Panc1 (cell line): ENCODE measurements at regions not wholly inside any gene's neighbourhood (a gene's known extent, or its start where the extent isn't known, plus 50 kb on each side); places are given as distances from the start of the nearest gene placed in this dataset.

ENCODE experiments used
- POLR2AphosphoS5 ChIP-seq: IDR thresholded peaks from 2 replicates; pipeline ENCODE4 v1.6.1; 2012; ENCODE audit warnings: mild to moderate bottlenecking, low read depth, low read length, moderate library complexity
- SIN3A ChIP-seq: IDR thresholded peaks from 2 replicates; pipeline ENCODE4 v1.6.1; 2012; ENCODE audit warnings: low read depth, mild to moderate bottlenecking, low read length, moderate library complexity, borderline replicate concordance; ENCODE audit not compliant: insufficient read depth
- TF ChIP-seq, protein P1 (sequence below): fragments of 450-650 bp; IDR thresholded peaks from 2 replicates; pipeline ENCODE4 v1.5.1; 2017; ENCODE audit warnings: mild to moderate bottlenecking

DNA sequence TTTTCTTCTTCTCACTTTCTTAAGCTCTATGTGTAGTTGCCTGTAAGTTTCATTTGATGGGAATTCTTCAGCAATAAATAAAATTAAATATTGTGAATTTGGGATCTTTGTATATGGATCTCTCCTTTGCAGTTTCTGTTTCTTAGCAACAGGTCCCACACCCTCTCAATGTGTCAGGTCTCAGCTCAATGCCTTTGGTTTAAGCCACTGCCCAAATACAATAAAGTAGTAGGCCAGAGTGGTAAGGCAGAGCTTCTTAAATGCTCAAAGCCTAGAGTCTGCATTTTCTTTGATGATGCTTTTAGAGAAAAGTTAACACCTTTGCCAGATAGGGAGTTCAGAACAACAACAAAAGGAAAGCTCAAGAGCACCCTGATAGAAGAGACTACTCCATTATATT lies 343.7 kb downstream of the NSUN3 start:
- TF ChIP-seq, protein P1, sequence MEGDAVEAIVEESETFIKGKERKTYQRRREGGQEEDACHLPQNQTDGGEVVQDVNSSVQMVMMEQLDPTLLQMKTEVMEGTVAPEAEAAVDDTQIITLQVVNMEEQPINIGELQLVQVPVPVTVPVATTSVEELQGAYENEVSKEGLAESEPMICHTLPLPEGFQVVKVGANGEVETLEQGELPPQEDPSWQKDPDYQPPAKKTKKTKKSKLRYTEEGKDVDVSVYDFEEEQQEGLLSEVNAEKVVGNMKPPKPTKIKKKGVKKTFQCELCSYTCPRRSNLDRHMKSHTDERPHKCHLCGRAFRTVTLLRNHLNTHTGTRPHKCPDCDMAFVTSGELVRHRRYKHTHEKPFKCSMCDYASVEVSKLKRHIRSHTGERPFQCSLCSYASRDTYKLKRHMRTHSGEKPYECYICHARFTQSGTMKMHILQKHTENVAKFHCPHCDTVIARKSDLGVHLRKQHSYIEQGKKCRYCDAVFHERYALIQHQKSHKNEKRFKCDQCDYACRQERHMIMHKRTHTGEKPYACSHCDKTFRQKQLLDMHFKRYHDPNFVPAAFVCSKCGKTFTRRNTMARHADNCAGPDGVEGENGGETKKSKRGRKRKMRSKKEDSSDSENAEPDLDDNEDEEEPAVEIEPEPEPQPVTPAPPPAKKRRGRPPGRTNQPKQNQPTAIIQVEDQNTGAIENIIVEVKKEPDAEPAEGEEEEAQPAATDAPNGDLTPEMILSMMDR, result no peak
- no peak for TF ChIP-seq POLR2AphosphoS5
- TF ChIP-seq SIN3A, result no peak
